Neural crest cell (in vitro differentiated cells): ENCODE measurements at regions not wholly inside any gene's neighbourhood (a gene's known extent, or its start where the extent isn't known, plus 50 kb on each side); places are given as distances from the start of the nearest gene placed in this dataset.

Experiments
- DNase-seq: peaks from one replicate; pipeline ENCODE4 v3.0.0; 2021; ENCODE audit warnings: low read depth, mixed read lengths, low spot score
- H3K27ac Mint-ChIP-seq: one replicate; pipeline ENCODE4 v1.8.0; 2021; ENCODE audit warnings: mild to moderate bottlenecking, mixed read lengths; ENCODE audit not compliant: unreplicated experiment
- H3K27me3 Mint-ChIP-seq: 2 replicates; pipeline ENCODE4 v1.8.0; 2021; ENCODE audit warnings: low read depth, mild to moderate bottlenecking, mixed read lengths
- H3K36me3 Mint-ChIP-seq: 2 replicates; pipeline ENCODE4 v1.8.0; 2021; ENCODE audit warnings: low read depth, mild to moderate bottlenecking, mixed read lengths
- H3K4me1 Mint-ChIP-seq: 2 replicates; pipeline ENCODE4 v1.8.0; 2021; ENCODE audit warnings: mixed read lengths
- H3K4me3 Mint-ChIP-seq: one replicate; pipeline ENCODE4 v1.8.0; 2021; ENCODE audit warnings: mild to moderate bottlenecking, mixed read lengths
- H3K9me3 Mint-ChIP-seq: 2 replicates; pipeline ENCODE4 v1.8.0; 2021; ENCODE audit warnings: mixed read lengths
- TF ChIP-seq, protein P1 (sequence below): fragments of 200-600 bp; sonication (generic); conservative IDR thresholded peaks from 2 replicates; pipeline ENCODE4 v1.5.0; 2021; ENCODE audit warnings: antibody characterized with exemption, mild to moderate bottlenecking

DNA sequence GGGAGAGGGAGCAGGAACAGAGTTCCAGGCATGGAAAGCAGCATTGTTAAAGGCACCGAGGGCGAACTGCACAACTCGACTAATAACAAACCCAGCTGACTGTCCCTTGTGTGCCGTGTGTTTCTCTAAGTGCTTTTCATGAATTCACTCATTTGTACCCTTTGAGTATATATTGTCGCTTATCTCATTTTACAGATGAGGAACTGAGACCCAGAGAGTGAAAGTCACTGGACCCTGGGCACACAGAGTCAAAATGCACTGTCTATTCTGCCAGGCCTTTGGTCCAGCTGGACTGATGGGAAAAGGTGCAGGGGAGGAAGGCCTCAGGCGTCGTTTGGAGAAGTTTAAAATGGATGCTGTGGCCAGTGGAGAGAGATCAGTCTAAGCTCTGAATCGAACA, 100.7 kb upstream of the GRIK3 start:
- Mint-ChIP-seq H3K4me3 (no peak overlapping the region), H3K36me3 (no peaks in the 10 kb centered on the region), H3K4me1 (peaks cover 25% of the 10 kb centered on the region), H3K9me3 (no peaks in the 10 kb centered on the region), H3K27ac (no peak overlapping the region), H3K27me3 (peaks cover under 1% of the 10 kb centered on the region)
- TF ChIP-seq, protein P1, sequence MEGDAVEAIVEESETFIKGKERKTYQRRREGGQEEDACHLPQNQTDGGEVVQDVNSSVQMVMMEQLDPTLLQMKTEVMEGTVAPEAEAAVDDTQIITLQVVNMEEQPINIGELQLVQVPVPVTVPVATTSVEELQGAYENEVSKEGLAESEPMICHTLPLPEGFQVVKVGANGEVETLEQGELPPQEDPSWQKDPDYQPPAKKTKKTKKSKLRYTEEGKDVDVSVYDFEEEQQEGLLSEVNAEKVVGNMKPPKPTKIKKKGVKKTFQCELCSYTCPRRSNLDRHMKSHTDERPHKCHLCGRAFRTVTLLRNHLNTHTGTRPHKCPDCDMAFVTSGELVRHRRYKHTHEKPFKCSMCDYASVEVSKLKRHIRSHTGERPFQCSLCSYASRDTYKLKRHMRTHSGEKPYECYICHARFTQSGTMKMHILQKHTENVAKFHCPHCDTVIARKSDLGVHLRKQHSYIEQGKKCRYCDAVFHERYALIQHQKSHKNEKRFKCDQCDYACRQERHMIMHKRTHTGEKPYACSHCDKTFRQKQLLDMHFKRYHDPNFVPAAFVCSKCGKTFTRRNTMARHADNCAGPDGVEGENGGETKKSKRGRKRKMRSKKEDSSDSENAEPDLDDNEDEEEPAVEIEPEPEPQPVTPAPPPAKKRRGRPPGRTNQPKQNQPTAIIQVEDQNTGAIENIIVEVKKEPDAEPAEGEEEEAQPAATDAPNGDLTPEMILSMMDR, result no peak
- no peak for DNase-seq

DNA sequence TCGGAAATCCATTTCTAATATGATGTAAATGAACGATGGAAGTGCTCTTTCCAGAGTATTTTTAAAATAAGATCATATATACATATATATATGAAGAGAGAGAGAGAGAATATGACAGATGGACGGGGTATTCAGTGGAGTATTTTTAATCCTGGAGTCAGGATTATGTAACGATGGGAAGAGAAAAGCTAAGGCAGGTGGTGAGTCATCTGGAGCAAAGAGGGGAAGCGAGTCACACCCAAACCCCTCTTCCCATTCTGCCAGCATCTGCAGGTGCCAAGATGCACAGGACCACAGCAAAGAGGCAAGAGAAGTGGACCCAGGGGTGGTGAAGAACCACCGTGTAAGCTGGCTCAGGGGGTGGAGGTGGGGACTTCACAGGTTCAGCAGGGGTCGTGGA, 102.7 kb upstream of the GRIK3 start:
- Mint-ChIP-seq H3K27me3 (peaks cover 14% of the 10 kb centered on the region), H3K27ac (peak overlapping the region; percentile 57), H3K4me3 (no peak overlapping the region), H3K36me3 (no peaks in the 10 kb centered on the region), H3K9me3 (no peaks in the 10 kb centered on the region), H3K4me1 (peaks cover 10% of the 10 kb centered on the region)
- TF ChIP-seq, protein P1, result no peak
- no peak for DNase-seq

DNA sequence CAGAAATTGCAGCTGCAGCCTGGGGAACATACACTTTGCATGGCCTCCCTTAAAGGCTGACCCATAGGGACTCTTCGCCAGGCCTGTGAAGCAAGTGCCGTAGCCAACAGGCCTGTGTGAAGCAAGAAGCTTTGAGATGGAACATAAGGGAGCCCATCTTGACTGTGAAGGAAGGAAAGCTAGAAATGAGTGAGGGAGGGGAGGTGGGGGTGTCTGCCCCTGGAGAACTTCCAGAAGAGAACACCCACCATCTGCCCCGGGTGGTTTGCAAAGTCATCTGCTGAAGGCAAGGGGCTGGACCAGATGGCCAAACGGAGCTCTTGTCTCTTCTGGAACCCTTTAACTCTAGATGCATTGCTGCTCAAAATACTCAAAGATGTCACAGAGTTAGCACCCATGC, 103.3 kb upstream of the GRIK3 start:
- no peak for DNase-seq
- Mint-ChIP-seq H3K36me3 (no peaks in the 10 kb centered on the region), H3K27ac (no peak overlapping the region), H3K9me3 (no peaks in the 10 kb centered on the region), H3K4me3 (no peak overlapping the region), H3K4me1 (peaks cover 10% of the 10 kb centered on the region), H3K27me3 (peaks cover 20% of the 10 kb centered on the region)
- TF ChIP-seq, protein P1, result no peak

DNA sequence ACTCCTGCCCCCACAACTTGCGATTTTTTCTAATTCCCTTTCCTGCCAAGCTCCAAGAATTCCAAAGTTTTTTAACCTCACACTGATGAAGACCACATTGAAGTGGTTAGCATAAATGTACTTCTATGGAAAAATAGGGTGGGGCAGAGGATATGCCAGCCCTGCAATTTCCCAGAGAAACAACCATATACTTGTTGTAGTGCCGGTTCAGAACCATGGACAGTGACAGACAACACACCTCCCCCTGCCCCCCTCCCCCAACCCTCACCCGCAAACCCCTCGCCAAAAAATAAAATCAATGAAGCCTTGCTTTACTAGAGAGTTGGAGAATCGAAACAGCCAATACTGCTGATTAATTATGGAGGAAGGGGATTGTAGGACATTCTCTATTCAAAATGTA, 109.5 kb upstream of the GRIK3 start:
- TF ChIP-seq, protein P1, result no peak
- H3K27me3 Mint-ChIP-seq, result peaks cover 63% of the 10 kb centered on the region
- DNase-seq, result no peak

DNA sequence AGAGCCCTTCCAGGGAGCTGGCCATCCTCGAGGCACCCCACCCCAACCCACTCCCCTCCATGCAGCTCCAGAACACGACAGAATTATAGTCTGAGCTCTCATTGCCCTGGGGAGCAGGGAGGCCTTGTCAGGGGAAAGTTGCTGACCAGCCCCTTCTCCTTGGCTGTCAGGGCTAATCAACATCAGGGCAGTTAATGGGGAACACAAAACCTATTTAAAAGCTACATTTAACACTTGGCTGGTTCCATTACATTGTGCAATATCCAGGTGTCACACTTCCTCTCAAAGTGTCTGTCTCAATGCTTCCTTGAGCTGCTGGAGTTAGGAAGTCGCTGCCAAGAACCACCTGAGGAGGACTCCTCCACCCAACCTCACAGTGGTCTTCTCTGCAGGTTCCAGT, 111.8 kb upstream of the GRIK3 start:
- Mint-ChIP-seq H3K27me3 (peaks cover 57% of the 10 kb centered on the region), H3K36me3 (no peaks in the 10 kb centered on the region), H3K9me3 (no peaks in the 10 kb centered on the region), H3K27ac (no peak overlapping the region), H3K4me3 (no peak overlapping the region), H3K4me1 (no peaks in the 10 kb centered on the region)
- DNase-seq, result no peak
- TF ChIP-seq, protein P1, result no peak

More for the DNA sequence above, 109.5 kb upstream of the GRIK3 start:
- H3K4me3 Mint-ChIP-seq, result no peak overlapping the region
- H3K36me3 Mint-ChIP-seq, result no peaks in the 10 kb centered on the region
- H3K9me3 Mint-ChIP-seq, result no peaks in the 10 kb centered on the region
- no peak overlapping the region for H3K27ac Mint-ChIP-seq
- peaks cover 10% of the 10 kb centered on the region for H3K4me1 Mint-ChIP-seq

DNA sequence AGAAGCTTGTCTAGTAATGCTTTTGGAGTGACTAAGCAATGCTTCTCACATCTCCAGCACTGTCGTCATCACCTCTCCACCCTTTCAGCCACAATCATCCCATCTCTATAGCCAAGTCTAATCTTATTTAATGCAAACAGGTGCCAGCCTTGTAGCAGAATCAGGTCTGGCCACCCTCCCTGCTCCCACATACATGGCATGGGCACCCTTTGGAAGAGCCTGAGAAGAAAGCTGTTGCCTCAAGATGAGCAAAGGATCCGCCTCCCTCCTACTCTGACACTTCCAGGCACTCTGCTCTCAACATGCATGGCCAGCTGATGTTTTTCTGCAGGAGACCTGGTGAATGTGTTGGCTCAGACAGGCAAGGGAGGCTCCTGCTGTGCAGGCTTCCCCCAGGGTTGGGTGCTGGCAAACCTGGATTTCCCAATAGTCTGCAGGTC, 113.1 kb upstream of the GRIK3 start:
- TF ChIP-seq, protein P1, result no peak
- no peak overlapping the region for H3K27ac Mint-ChIP-seq
- no peaks in the 10 kb centered on the region for H3K36me3 Mint-ChIP-seq
- no peaks in the 10 kb centered on the region for H3K4me1 Mint-ChIP-seq
- no peak overlapping the region for H3K4me3 Mint-ChIP-seq
- DNase-seq, result no peak
- H3K27me3 Mint-ChIP-seq, result peaks cover 50% of the 10 kb centered on the region
- no peaks in the 10 kb centered on the region for H3K9me3 Mint-ChIP-seq
